ENCODE measurements at regions not wholly inside any gene's neighbourhood (a gene's known extent, or its start where the extent isn't known, plus 50 kb on each side); places are given as distances from the start of the nearest gene placed in this dataset.
A peak's percentile ranks its signal among the peaks of the same experiment; 100 is the strongest.

DNA sequence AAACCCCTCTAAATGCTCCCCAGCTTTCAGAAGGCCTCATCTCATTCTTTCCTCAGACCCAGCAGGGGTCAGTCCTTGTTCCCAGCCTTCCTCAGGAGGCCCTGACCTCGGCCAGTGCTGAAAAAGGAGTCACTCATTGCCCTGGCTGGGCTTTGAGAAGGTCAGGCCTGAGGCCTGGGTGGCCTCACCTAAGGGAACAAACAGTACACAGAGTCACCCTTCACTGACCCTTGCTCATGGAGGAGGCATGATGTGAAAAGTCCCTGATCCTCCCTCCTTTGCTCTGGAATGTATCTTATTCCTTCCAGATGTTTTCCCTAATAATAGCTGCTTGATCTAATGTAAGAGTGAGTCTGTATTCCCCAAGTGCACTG lies 117.7 kb upstream of the SLC44A3 start:
- no peaks in the 10 kb centered on the region for H3K36me3 ChIP-seq (ENCODE audit: control insufficient read depth in 4 of 4, insufficient read depth in 3 of 4, low read depth in 1 of 4, low read length in 3 of 4)
- no peaks in the 10 kb centered on the region for H3K4me1 ChIP-seq (ENCODE audit: control insufficient read depth in 4 of 4, insufficient read depth in 4 of 4, low read length in 3 of 4)
- TF ChIP-seq GABPA (IDR thresholded peaks at IDR 0.05 in 1 of 2, conservative IDR thresholded peaks at IDR 0.05 in 1 of 2), result no peak
- TF ChIP-seq JUND (IDR thresholded peaks at IDR 0.05), result no peak
- TF ChIP-seq RXRA (IDR thresholded peaks at IDR 0.05), result peak in 1 of 2 donors; percentile 7
- TF ChIP-seq EGR1 (IDR thresholded peaks at IDR 0.05; ENCODE audit: low read depth in 2 of 2), result no peak
- TF ChIP-seq NR2F2 (IDR thresholded peaks at IDR 0.05), result peak; percentile 87
- TF ChIP-seq, protein P1, sequence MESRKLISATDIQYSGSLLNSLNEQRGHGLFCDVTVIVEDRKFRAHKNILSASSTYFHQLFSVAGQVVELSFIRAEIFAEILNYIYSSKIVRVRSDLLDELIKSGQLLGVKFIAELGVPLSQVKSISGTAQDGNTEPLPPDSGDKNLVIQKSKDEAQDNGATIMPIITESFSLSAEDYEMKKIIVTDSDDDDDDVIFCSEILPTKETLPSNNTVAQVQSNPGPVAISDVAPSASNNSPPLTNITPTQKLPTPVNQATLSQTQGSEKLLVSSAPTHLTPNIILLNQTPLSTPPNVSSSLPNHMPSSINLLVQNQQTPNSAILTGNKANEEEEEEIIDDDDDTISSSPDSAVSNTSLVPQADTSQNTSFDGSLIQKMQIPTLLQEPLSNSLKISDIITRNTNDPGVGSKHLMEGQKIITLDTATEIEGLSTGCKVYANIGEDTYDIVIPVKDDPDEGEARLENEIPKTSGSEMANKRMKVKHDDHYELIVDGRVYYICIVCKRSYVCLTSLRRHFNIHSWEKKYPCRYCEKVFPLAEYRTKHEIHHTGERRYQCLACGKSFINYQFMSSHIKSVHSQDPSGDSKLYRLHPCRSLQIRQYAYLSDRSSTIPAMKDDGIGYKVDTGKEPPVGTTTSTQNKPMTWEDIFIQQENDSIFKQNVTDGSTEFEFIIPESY (IDR thresholded peaks at IDR 0.05), result no peak
- H3K27me3 ChIP-seq (ENCODE audit: control insufficient read depth in 4 of 4, insufficient read depth in 4 of 4, low read length in 3 of 4), result no peaks in the 10 kb centered on the region
- WGBS, result 74% methylated on average over 1 of the region's 1 CpG
- H3K27ac ChIP-seq (ENCODE audit: low read depth in 1 of 2, low read length in 2 of 2), result no peak overlapping the region
- no peak overlapping the region for H3K9ac ChIP-seq (ENCODE audit: low read depth in 1 of 2, low read length in 2 of 2)
- DNase-seq (ENCODE audit: low spot score), result no peak
- no peaks in the 10 kb centered on the region for H3K9me3 ChIP-seq (ENCODE audit: control insufficient read depth in 4 of 4, low read length in 3 of 4)
- H3K4me3 ChIP-seq (ENCODE audit: low read depth in 1 of 3, low read length in 3 of 3), result no peak overlapping the region

GRCh38 chr1:94701796-94702441 lies 118.2 kb upstream of the SLC44A3 start:
- WGBS, result 82% methylated on average over 2 of the region's 2 CpGs
- Histone ChIP-seq H3K36me3 (ENCODE audit: control insufficient read depth in 4 of 4, insufficient read depth in 3 of 4, low read depth in 1 of 4, low read length in 3 of 4) (no peaks in the 10 kb centered on the region), H3K27ac (ENCODE audit: low read depth in 1 of 2, low read length in 2 of 2) (no peak overlapping the region), H3K4me1 (ENCODE audit: control insufficient read depth in 4 of 4, insufficient read depth in 4 of 4, low read length in 3 of 4) (no peaks in the 10 kb centered on the region), H3K9ac (ENCODE audit: low read depth in 1 of 2, low read length in 2 of 2) (no peak overlapping the region), H3K4me3 (ENCODE audit: low read depth in 1 of 3, low read length in 3 of 3) (no peak overlapping the region), H3K27me3 (ENCODE audit: control insufficient read depth in 4 of 4, insufficient read depth in 4 of 4, low read length in 3 of 4) (no peaks in the 10 kb centered on the region), H3K9me3 (ENCODE audit: control insufficient read depth in 4 of 4, low read length in 3 of 4) (no peaks in the 10 kb centered on the region)
- DNase-seq (ENCODE audit: low spot score), result no peak
- TF ChIP-seq EGR1 (IDR thresholded peaks at IDR 0.05; ENCODE audit: low read depth in 2 of 2), result no peak
- no peak for TF ChIP-seq MAX (IDR thresholded peaks at IDR 0.05)
- no peak for TF ChIP-seq SP1 (IDR thresholded peaks at IDR 0.05)
- no peak for TF ChIP-seq JUND (IDR thresholded peaks at IDR 0.05)
- TF ChIP-seq, protein P2, sequence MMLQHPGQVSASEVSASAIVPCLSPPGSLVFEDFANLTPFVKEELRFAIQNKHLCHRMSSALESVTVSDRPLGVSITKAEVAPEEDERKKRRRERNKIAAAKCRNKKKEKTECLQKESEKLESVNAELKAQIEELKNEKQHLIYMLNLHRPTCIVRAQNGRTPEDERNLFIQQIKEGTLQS (IDR thresholded peaks at IDR 0.05), result no peak
- TF ChIP-seq, protein P1 (IDR thresholded peaks at IDR 0.05), result no peak
- TF ChIP-seq HNF4A (conservative IDR thresholded peaks at IDR 0.05), result no peak
- no peak for TF ChIP-seq YY1 (IDR thresholded peaks at IDR 0.05)
- TF ChIP-seq FOXA1 (IDR thresholded peaks at IDR 0.05), result no peak
- no peak for TF ChIP-seq TAF1 (conservative IDR thresholded peaks at IDR 0.05)
- no peak for TF ChIP-seq NR2F2 (IDR thresholded peaks at IDR 0.05)
- no peak for TF ChIP-seq CTCF (IDR thresholded peaks at IDR 0.05; ENCODE audit: low read depth, low read length, missing input control)
- TF ChIP-seq FOXA2 (IDR thresholded peaks at IDR 0.05), result no peak

Data from liver (tissue), 8 donors.